Fibroblast of skin of left quadriceps (primary cell): ENCODE measurements at regions not wholly inside any gene's neighbourhood (a gene's known extent, or its start where the extent isn't known, plus 50 kb on each side); places are given as distances from the start of the nearest gene placed in this dataset.

Source experiments
- DNase-seq, 2 experiments: peaks; one replicate each; pipeline ENCODE4 v3.0.0-alpha.2; 2013; ENCODE audit warnings: low read depth in 2 of 2

GRCh38 chr12:130074661-130075406 is 87.4 kb upstream of the FZD10 start:
- no peak for DNase-seq

- no peak for DNase-seq
These were observed 86.7 kb upstream of the FZD10 start for GRCh38 chr12:130075497-130076076.

GRCh38 chr12:130076126-130076525 is 86.1 kb upstream of the FZD10 start:
- no peak for DNase-seq

- DNase-seq: no peak
These were observed 85.5 kb upstream of the FZD10 start for GRCh38 chr12:130076752-130077151.

- DNase-seq: no peak
These were observed 83.4 kb upstream of the FZD10 start for GRCh38 chr12:130078852-130079251.

- DNase-seq: no peak
These were observed 83.0 kb upstream of the FZD10 start for GRCh38 chr12:130079279-130079678.

GRCh38 chr12:130080205-130080604 is 82.1 kb upstream of the FZD10 start:
- DNase-seq: no peak

GRCh38 chr12:130081117-130081805 is 81.0 kb upstream of the FZD10 start:
- DNase-seq: no peak

- DNase-seq: no peak
These were observed 79.3 kb upstream of the FZD10 start for GRCh38 chr12:130083002-130083401.

GRCh38 chr12:130083734-130084133 is 78.5 kb upstream of the FZD10 start:
- DNase-seq: no peak

GRCh38 chr12:130084359-130084758 is 77.9 kb upstream of the FZD10 start:
- no peak for DNase-seq

- DNase-seq: no peak
These were observed 76.0 kb upstream of the FZD10 start for GRCh38 chr12:130086248-130086647.

GRCh38 chr12:130086797-130087196 is 75.5 kb upstream of the FZD10 start:
- DNase-seq: no peak

GRCh38 chr12:130087222-130087621 is 75.0 kb upstream of the FZD10 start:
- DNase-seq: no peak

GRCh38 chr12:130088504-130088903 is 73.8 kb upstream of the FZD10 start:
- DNase-seq: no peak

- DNase-seq: no peak
These were observed 71.7 kb upstream of the FZD10 start for GRCh38 chr12:130090542-130090941.

GRCh38 chr12:130093380-130093779 is 68.9 kb upstream of the FZD10 start:
- no peak for DNase-seq

GRCh38 chr12:130097342-130097741 is 64.9 kb upstream of the FZD10 start:
- no peak for DNase-seq

GRCh38 chr12:130097798-130098255 is 64.4 kb upstream of the FZD10 start:
- DNase-seq: no peak

GRCh38 chr12:130098301-130099005 is 63.8 kb upstream of the FZD10 start:
- DNase-seq: no peak

GRCh38 chr12:130100634-130101362 is 61.5 kb upstream of the FZD10 start:
- DNase-seq: no peak

GRCh38 chr12:130101370-130101769 is 60.9 kb upstream of the FZD10 start:
- no peak for DNase-seq
